ENCODE measurements at regions not wholly inside any gene's neighbourhood (a gene's known extent, or its start where the extent isn't known, plus 50 kb on each side); places are given as distances from the start of the nearest gene placed in this dataset.

GRCh38 chr5:121688781-121689180 lies 162.9 kb upstream of the FTMT start:
- TF ChIP-seq, protein P1, sequence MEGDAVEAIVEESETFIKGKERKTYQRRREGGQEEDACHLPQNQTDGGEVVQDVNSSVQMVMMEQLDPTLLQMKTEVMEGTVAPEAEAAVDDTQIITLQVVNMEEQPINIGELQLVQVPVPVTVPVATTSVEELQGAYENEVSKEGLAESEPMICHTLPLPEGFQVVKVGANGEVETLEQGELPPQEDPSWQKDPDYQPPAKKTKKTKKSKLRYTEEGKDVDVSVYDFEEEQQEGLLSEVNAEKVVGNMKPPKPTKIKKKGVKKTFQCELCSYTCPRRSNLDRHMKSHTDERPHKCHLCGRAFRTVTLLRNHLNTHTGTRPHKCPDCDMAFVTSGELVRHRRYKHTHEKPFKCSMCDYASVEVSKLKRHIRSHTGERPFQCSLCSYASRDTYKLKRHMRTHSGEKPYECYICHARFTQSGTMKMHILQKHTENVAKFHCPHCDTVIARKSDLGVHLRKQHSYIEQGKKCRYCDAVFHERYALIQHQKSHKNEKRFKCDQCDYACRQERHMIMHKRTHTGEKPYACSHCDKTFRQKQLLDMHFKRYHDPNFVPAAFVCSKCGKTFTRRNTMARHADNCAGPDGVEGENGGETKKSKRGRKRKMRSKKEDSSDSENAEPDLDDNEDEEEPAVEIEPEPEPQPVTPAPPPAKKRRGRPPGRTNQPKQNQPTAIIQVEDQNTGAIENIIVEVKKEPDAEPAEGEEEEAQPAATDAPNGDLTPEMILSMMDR (IDR thresholded peaks at IDR 0.05; ENCODE audit: control extremely low read depth, extremely low read depth, low read depth, missing control alignments), result no peak
- ChIA-PET CTCF (no interaction called here), POLR2A (no interaction called here)
- DNase-seq (ENCODE audit: extremely low spot score), result no peak

GRCh38 chr5:121691478-121691877 lies 160.2 kb upstream of the FTMT start:
- ChIA-PET POLR2A (no interaction called here), CTCF (no interaction called here)
- TF ChIP-seq, protein P1 (IDR thresholded peaks at IDR 0.05; ENCODE audit: control extremely low read depth, extremely low read depth, low read depth, missing control alignments), result no peak
- no peak for DNase-seq (ENCODE audit: extremely low spot score)

DNA sequence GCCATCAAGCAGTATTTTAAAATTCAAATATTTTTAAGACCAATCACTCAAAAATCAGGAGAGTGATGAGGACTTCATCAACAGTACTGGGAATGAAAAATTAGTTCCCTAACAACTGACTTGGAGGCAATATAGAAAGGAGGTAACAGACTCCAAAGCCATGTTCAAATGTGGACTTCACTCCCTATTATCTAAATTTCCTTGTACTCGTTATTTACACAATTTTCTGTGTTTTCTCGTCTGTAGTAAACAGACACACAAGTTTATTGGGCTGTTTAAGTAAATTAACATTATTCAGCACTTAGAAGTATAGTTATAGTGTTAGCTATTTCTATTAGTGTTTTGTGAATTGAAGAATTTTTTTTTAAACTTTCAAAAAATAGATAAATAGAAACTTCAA lies 159.5 kb upstream of the FTMT start:
- TF ChIP-seq, protein P1 (IDR thresholded peaks at IDR 0.05; ENCODE audit: control extremely low read depth, extremely low read depth, low read depth, missing control alignments), result no peak
- ChIA-PET POLR2A (no interaction called here), CTCF (no interaction called here)
- DNase-seq (ENCODE audit: extremely low spot score), result no peak

GRCh38 chr5:121693864-121694263 lies 157.8 kb upstream of the FTMT start:
- ChIA-PET POLR2A (no interaction called here), CTCF (interaction anchor here (1.6 kb wide), 1 partner anchor 13 kb away, joined by 3 read pairs; no protein-coding TSS in a partner anchor)
- TF ChIP-seq, protein P1 (IDR thresholded peaks at IDR 0.05; ENCODE audit: control extremely low read depth, extremely low read depth, low read depth, missing control alignments), result no peak
- DNase-seq (ENCODE audit: extremely low spot score), result no peak

- CTCF ChIA-PET, result no interaction called here
- TF ChIP-seq, protein P1 (IDR thresholded peaks at IDR 0.05; ENCODE audit: control extremely low read depth, extremely low read depth, low read depth, missing control alignments), result no peak
- no peak for DNase-seq (ENCODE audit: extremely low spot score)
- POLR2A ChIA-PET, result no interaction called here
These were observed 156.4 kb upstream of the FTMT start for GRCh38 chr5:121695307-121695706.

DNA sequence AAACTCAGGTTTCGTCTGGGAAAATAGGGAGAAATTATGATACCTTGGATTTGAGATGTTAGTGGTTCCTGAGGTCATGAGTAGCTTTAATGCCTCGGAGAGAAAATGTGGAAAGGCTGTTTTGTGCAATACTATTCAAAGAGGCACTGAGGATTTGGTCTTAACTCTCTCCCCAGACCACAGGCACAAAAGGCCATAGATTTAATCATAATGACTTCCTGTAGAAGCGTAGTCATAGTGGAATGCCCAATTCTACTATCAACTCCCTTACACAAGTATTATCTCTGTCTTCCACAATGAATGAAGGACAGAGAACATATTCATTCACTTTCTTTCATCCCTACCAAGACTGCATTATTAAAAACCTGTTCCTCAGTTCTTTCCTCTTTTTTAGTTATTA lies 153.0 kb upstream of the FTMT start:
- DNase-seq (ENCODE audit: extremely low spot score), result no peak
- POLR2A ChIA-PET, result no interaction called here
- CTCF ChIA-PET, result no interaction called here
- TF ChIP-seq, protein P1 (IDR thresholded peaks at IDR 0.05; ENCODE audit: control extremely low read depth, extremely low read depth, low read depth, missing control alignments), result no peak

DNA sequence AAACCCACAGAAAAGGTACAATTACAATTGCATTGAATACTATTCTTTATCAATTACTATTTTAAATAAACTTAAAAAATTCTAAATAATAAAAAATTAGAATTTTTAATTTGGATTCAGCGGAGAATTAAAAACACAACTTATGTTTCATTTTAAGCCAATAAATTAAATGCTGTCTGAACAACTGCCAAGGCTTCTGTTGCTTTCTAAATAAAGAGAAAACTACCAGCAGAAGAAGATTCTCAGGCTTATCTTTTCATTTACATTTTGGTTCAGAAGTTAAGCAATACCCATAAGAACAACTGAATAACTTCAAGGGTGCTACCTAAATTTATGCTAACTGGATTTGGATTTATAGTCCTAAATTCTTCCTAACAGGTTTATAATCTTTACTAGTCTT lies 150.0 kb upstream of the FTMT start:
- no peak for DNase-seq (ENCODE audit: extremely low spot score)
- TF ChIP-seq, protein P1 (IDR thresholded peaks at IDR 0.05; ENCODE audit: control extremely low read depth, extremely low read depth, low read depth, missing control alignments), result no peak
- POLR2A ChIA-PET, result no interaction called here
- CTCF ChIA-PET, result no interaction called here

All from GM10248 (cell line).